H9 (cell line): ENCODE measurements at regions not wholly inside any gene's neighbourhood (a gene's known extent, or its start where the extent isn't known, plus 50 kb on each side); places are given as distances from the start of the nearest gene placed in this dataset.
A peak's percentile ranks its signal among the peaks of the same experiment; 100 is the strongest.
"Not testable (repeated sequence)": the region's sequence is repeated elsewhere in the genome, so short reads cannot be mapped to it uniquely, and the experiment has no call there.

Experiments
- DNase-seq: peaks from one replicate; pipeline ENCODE4 v3.0.0-alpha.2; 2017
- H2AFZ ChIP-seq: one replicate; pipeline ENCODE4 v1.6.1; 2013; ENCODE audit warnings: mild to moderate bottlenecking, low read length, control low read depth, moderate library complexity
- H2AK5ac ChIP-seq: 2 replicates; pipeline ENCODE4 v1.6.1; 2013; ENCODE audit warnings: low read length, control low read depth, mixed read lengths; ENCODE audit not compliant: insufficient read length
- H2BK120ac ChIP-seq: one replicate; pipeline ENCODE4 v1.6.1; 2013; ENCODE audit warnings: low read depth, mild to moderate bottlenecking, low read length, control low read depth, inconsistent platforms; ENCODE audit not compliant: poor library complexity, severe bottlenecking
- H2BK12ac ChIP-seq: 2 replicates; pipeline ENCODE4 v1.6.1; 2013; ENCODE audit warnings: low read length, control low read depth, mixed read lengths, low read depth; ENCODE audit not compliant: insufficient read length
- H2BK15ac ChIP-seq: 2 replicates; pipeline ENCODE4 v1.6.1; 2013; ENCODE audit warnings: low read depth, low read length, control low read depth
- H2BK20ac ChIP-seq: one replicate; pipeline ENCODE4 v1.6.1; 2013; ENCODE audit warnings: low read depth, mild to moderate bottlenecking, low read length, control low read depth, inconsistent platforms; ENCODE audit not compliant: poor library complexity, severe bottlenecking
- H2BK5ac ChIP-seq: 2 replicates; pipeline ENCODE4 v1.6.1; 2013; ENCODE audit warnings: low read length, control low read depth, mixed read lengths; ENCODE audit not compliant: insufficient read length
- H3K14ac ChIP-seq: 2 replicates; pipeline ENCODE4 v1.6.1; 2013; ENCODE audit warnings: low read length, control low read depth; ENCODE audit not compliant: insufficient read depth
- H3K18ac ChIP-seq: 2 replicates; pipeline ENCODE4 v1.6.1; 2013; ENCODE audit warnings: low read depth, mild to moderate bottlenecking, mixed read lengths, low read length, control low read depth; ENCODE audit not compliant: insufficient read length
- H3K23ac ChIP-seq: 2 replicates; pipeline ENCODE4 v1.6.1; 2013; ENCODE audit warnings: low read length, control low read depth, mixed read lengths, low read depth; ENCODE audit not compliant: insufficient read length
- H3K23me2 ChIP-seq: 2 replicates; pipeline ENCODE4 v1.6.1; 2013; ENCODE audit warnings: low read depth, mild to moderate bottlenecking, mixed read lengths, low read length, control low read depth; ENCODE audit not compliant: insufficient read length, poor library complexity, severe bottlenecking
- H3K27ac ChIP-seq: 2 replicates; pipeline ENCODE4 v1.5.1; 2013; ENCODE audit warnings: low read length, control low read depth, mixed read lengths, low read depth; ENCODE audit not compliant: insufficient read length
- H3K27me3 ChIP-seq: 2 replicates; pipeline ENCODE4 v1.6.1; 2013; ENCODE audit warnings: low read length, control low read depth, inconsistent platforms; ENCODE audit not compliant: insufficient read depth
- H3K4ac ChIP-seq: 2 replicates; pipeline ENCODE4 v1.6.1; 2013; ENCODE audit warnings: low read depth, mild to moderate bottlenecking, control low read depth, inconsistent platforms, low read length, moderate library complexity
- H3K4me1 ChIP-seq: 2 replicates; pipeline ENCODE4 v1.6.1; 2013; ENCODE audit warnings: low read length, control low read depth, inconsistent platforms; ENCODE audit not compliant: insufficient read depth
- H3K4me2 ChIP-seq: 2 replicates; pipeline ENCODE4 v1.6.1; 2013; ENCODE audit warnings: low read length, control low read depth, mixed read lengths; ENCODE audit not compliant: insufficient read length, insufficient read depth
- H3K56ac ChIP-seq: 2 replicates; pipeline ENCODE4 v1.6.1; 2013; ENCODE audit warnings: low read depth, mild to moderate bottlenecking, mixed read lengths, low read length, control low read depth; ENCODE audit not compliant: insufficient read length
- H3K79me1 ChIP-seq: 2 replicates; pipeline ENCODE4 v1.6.1; 2013; ENCODE audit warnings: low read depth, mild to moderate bottlenecking, moderate library complexity, low read length, control low read depth, inconsistent platforms; ENCODE audit not compliant: insufficient read depth, poor library complexity, severe bottlenecking
- H3K79me2 ChIP-seq: 2 replicates; pipeline ENCODE4 v1.6.1; 2013; ENCODE audit warnings: low read length, control low read depth, inconsistent platforms; ENCODE audit not compliant: insufficient read depth
- H3K9ac ChIP-seq: 2 replicates; pipeline ENCODE4 v1.6.1; 2013; ENCODE audit warnings: low read length, control low read depth, mixed read lengths; ENCODE audit not compliant: insufficient read length; ENCODE audit errors: extremely low read depth
- H3K9me3 ChIP-seq: one replicate; pipeline ENCODE4 v1.6.1; 2013; ENCODE audit warnings: low read depth, low read length, inconsistent platforms; ENCODE audit not compliant: control insufficient read depth
- H3T11ph ChIP-seq: one replicate; pipeline ENCODE4 v1.6.1; 2013; ENCODE audit warnings: mild to moderate bottlenecking, low read length, control low read depth, inconsistent platforms
- H4K20me1 ChIP-seq: one replicate; pipeline ENCODE4 v1.6.1; 2013; ENCODE audit not compliant: control insufficient read depth, insufficient read length, insufficient read depth
- H4K5ac ChIP-seq: 2 replicates; pipeline ENCODE4 v1.6.1; 2013; ENCODE audit warnings: low read depth, mild to moderate bottlenecking, mixed read lengths, low read length, control low read depth; ENCODE audit not compliant: insufficient read length
- H4K8ac ChIP-seq: replicated peaks from 2 replicates; pipeline ENCODE4 v1.6.1; 2013; ENCODE audit warnings: low read length, control low read depth, mixed read lengths, low read depth; ENCODE audit not compliant: insufficient read length
- H4K91ac ChIP-seq: 2 replicates; pipeline ENCODE4 v1.6.1; 2013; ENCODE audit warnings: low read depth, mild to moderate bottlenecking, moderate library complexity, mixed read lengths, low read length, control low read depth; ENCODE audit not compliant: insufficient read length
- H3K27ac Mint-ChIP-seq, 3 experiments: 2 replicates in 2 of 3; 3 replicates in 1 of 3; pipeline ENCODE4 v1.8.0; 2020 to 2021; ENCODE audit warnings: mixed read lengths in 3 of 3, mild to moderate bottlenecking in 1 of 3, moderate library complexity in 1 of 3
- H3K27me3 Mint-ChIP-seq: 2 replicates; pipeline ENCODE4 v1.8.0; 2021; ENCODE audit warnings: low read depth, mild to moderate bottlenecking, moderate library complexity, mixed read lengths
- H3K36me3 Mint-ChIP-seq, 3 experiments: 2 replicates in 2 of 3; 3 replicates in 1 of 3; pipeline ENCODE4 v1.8.0; 2020 to 2021; ENCODE audit warnings: low read depth in 3 of 3, mixed read lengths in 3 of 3; ENCODE audit not compliant: insufficient read depth in 1 of 3
- H3K4me1 Mint-ChIP-seq, 2 experiments: 2 replicates each; pipeline ENCODE4 v1.8.0; 2020; ENCODE audit warnings: mixed read lengths in 2 of 2
- H3K4me3 Mint-ChIP-seq, 2 experiments: 2 replicates in 1 of 2; 3 replicates in 1 of 2; pipeline ENCODE4 v1.8.0; 2020 to 2021; ENCODE audit warnings: mild to moderate bottlenecking in 2 of 2, mixed read lengths in 2 of 2, moderate library complexity in 1 of 2
- H3K9me3 Mint-ChIP-seq, 2 experiments: 2 replicates in 1 of 2; 3 replicates in 1 of 2; pipeline ENCODE4 v1.8.0; 2020; ENCODE audit warnings: mild to moderate bottlenecking in 2 of 2, mixed read lengths in 2 of 2, moderate library complexity in 1 of 2
- WGBS: extraction: QIAGEN DNeasy Blood & Tissue Kit; methylation state at CpG from one replicate; pipeline ENCODE4 v1.1.7; 2013; ENCODE audit warnings: missing lambda C conversion rate, low lambda C conversion rate, mixed read lengths; ENCODE audit not compliant: insufficient read length; ENCODE audit errors: extremely low coverage; 5-methylcytosine and 5-hydroxymethylcytosine counted together
- TF ChIP-seq, protein P1 (sequence below): fragments of 200-600 bp; sonication (generic); conservative IDR thresholded peaks from 3 replicates; pipeline ENCODE4 v1.8.0; 2021; ENCODE audit warnings: antibody characterized with exemption, mild to moderate bottlenecking

GRCh38 chr20:40968816-40969562, 59.6 kb upstream of the TOP1 start:
- not testable (repeated sequence) for H4K20me1 ChIP-seq, H2BK120ac ChIP-seq
- peak overlapping the region; percentile 11 to 60 for H3K4me3 Mint-ChIP-seq

More at GRCh38 chr20:40968816-40969562, 59.6 kb upstream of the TOP1 start:
- not testable (repeated sequence) for H2BK20ac ChIP-seq, H3K23ac ChIP-seq, H3K23me2 ChIP-seq, H4K91ac ChIP-seq, H3K4ac ChIP-seq, H3K27me3 Mint-ChIP-seq, H3K56ac ChIP-seq, H3K36me3 Mint-ChIP-seq, H3K27me3 ChIP-seq, H2BK15ac ChIP-seq, H3K4me1 ChIP-seq, H3K79me2 ChIP-seq, H3K18ac ChIP-seq, H3K9me3 Mint-ChIP-seq, H3K27ac ChIP-seq, H3K79me1 ChIP-seq, H2BK12ac ChIP-seq, H4K8ac ChIP-seq, H3K9me3 ChIP-seq, H4K5ac ChIP-seq, H3K9ac ChIP-seq, H3T11ph ChIP-seq, H2AK5ac ChIP-seq, H2BK5ac ChIP-seq
- peak; percentile 84 for DNase-seq
- TF ChIP-seq, protein P1, sequence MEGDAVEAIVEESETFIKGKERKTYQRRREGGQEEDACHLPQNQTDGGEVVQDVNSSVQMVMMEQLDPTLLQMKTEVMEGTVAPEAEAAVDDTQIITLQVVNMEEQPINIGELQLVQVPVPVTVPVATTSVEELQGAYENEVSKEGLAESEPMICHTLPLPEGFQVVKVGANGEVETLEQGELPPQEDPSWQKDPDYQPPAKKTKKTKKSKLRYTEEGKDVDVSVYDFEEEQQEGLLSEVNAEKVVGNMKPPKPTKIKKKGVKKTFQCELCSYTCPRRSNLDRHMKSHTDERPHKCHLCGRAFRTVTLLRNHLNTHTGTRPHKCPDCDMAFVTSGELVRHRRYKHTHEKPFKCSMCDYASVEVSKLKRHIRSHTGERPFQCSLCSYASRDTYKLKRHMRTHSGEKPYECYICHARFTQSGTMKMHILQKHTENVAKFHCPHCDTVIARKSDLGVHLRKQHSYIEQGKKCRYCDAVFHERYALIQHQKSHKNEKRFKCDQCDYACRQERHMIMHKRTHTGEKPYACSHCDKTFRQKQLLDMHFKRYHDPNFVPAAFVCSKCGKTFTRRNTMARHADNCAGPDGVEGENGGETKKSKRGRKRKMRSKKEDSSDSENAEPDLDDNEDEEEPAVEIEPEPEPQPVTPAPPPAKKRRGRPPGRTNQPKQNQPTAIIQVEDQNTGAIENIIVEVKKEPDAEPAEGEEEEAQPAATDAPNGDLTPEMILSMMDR, result peak; percentile 97
- H3K4me2 ChIP-seq, result peak overlapping the region; percentile 12
- peak overlapping the region in 1 of 3 experiments; percentile 33; a peak in 1 of 7 replicates for H3K27ac Mint-ChIP-seq
- no CpG with 5 or more reads among the region's 28 CpGs for WGBS
- H3K14ac ChIP-seq, result 0 out of 2 replicates have a peak overlapping the region, but pooled peaks have one; percentile 54
- H3K4me1 Mint-ChIP-seq, result peaks cover 16 to 22% of the 10 kb centered on the region in 2 experiments
- H2AFZ ChIP-seq, result peak overlapping the region; percentile 95
